Neuronal stem cell (in vitro differentiated cells): ENCODE measurements at regions not wholly inside any gene's neighbourhood (a gene's known extent, or its start where the extent isn't known, plus 50 kb on each side); places are given as distances from the start of the nearest gene placed in this dataset.

Experiments used
- DNase-seq: peaks from one replicate; pipeline ENCODE4 v3.0.0-alpha.2; 2013; ENCODE audit warnings: low spot score
- H2AFZ ChIP-seq: one replicate; pipeline ENCODE4 v1.6.1; 2013; ENCODE audit warnings: mild to moderate bottlenecking, low read length, inconsistent platforms
- H2AK5ac ChIP-seq: 2 replicates; pipeline ENCODE4 v1.6.1; 2013; ENCODE audit warnings: low read depth, mild to moderate bottlenecking, inconsistent platforms, low read length, moderate library complexity, mixed read lengths
- H2BK120ac ChIP-seq: 2 replicates; pipeline ENCODE4 v1.6.1; 2013; ENCODE audit warnings: low read depth, mild to moderate bottlenecking, inconsistent platforms, low read length, moderate library complexity, mixed read lengths
- H2BK12ac ChIP-seq: one replicate; pipeline ENCODE4 v1.6.1; 2013; ENCODE audit warnings: low read length, inconsistent platforms
- H2BK15ac ChIP-seq: 2 replicates; pipeline ENCODE4 v1.6.1; 2013; ENCODE audit warnings: mild to moderate bottlenecking, low read length, inconsistent platforms, mixed read lengths
- H2BK5ac ChIP-seq: one replicate; pipeline ENCODE4 v1.6.1; 2013; ENCODE audit warnings: inconsistent platforms, mild to moderate bottlenecking, low read length, moderate library complexity
- H3K14ac ChIP-seq: one replicate; pipeline ENCODE4 v1.6.1; 2013; ENCODE audit warnings: low read length, inconsistent platforms
- H3K18ac ChIP-seq: 2 replicates; pipeline ENCODE4 v1.6.1; 2013; ENCODE audit warnings: low read length, inconsistent platforms
- H3K23ac ChIP-seq: 2 replicates; pipeline ENCODE4 v1.6.1; 2013; ENCODE audit warnings: low read depth, mild to moderate bottlenecking, mixed read lengths, low read length, inconsistent platforms; ENCODE audit not compliant: poor library complexity
- H3K27ac ChIP-seq: replicated peaks from 3 replicates; pipeline ENCODE4 v1.5.1; 2013; ENCODE audit warnings: low read length, inconsistent platforms
- H3K27me3 ChIP-seq, 3 experiments: 2 replicates each; pipeline ENCODE4 v1.6.1; 2013; ENCODE audit warnings: low read length in 3 of 3, mild to moderate bottlenecking in 2 of 3, inconsistent platforms in 1 of 3, low read depth in 1 of 3, mixed read lengths in 1 of 3, moderate library complexity in 1 of 3; ENCODE audit not compliant: control insufficient read depth in 3 of 3, insufficient read depth in 3 of 3
- H3K36me3 ChIP-seq, 2 donors: replicated peaks in 1 of 2; 2 replicates each; pipeline ENCODE4 v1.6.1; 2013; ENCODE audit warnings: low read length in 2 of 2; ENCODE audit not compliant: control insufficient read depth in 2 of 2, insufficient read depth in 2 of 2
- H3K4ac ChIP-seq: 2 replicates; pipeline ENCODE4 v1.6.1; 2013; ENCODE audit warnings: inconsistent platforms, mild to moderate bottlenecking, low read length, moderate library complexity
- H3K4me1 ChIP-seq, 2 donors: 1 replicate in 1 of 2; 2 replicates in 1 of 2; pipeline ENCODE4 v1.6.1; 2013; ENCODE audit warnings: low read length in 2 of 2, low read depth in 1 of 2; ENCODE audit not compliant: control insufficient read depth in 2 of 2, insufficient read depth in 1 of 2
- H3K4me2 ChIP-seq: one replicate; pipeline ENCODE4 v1.6.1; 2013; ENCODE audit warnings: mild to moderate bottlenecking, low read length, inconsistent platforms; ENCODE audit not compliant: insufficient read depth, poor library complexity, severe bottlenecking
- H3K4me3 ChIP-seq, 2 donors: 2 replicates each; pipeline ENCODE4 v1.5.1; 2013; ENCODE audit warnings: low read length in 2 of 2, mild to moderate bottlenecking in 2 of 2, inconsistent platforms in 1 of 2, moderate library complexity in 1 of 2
- H3K79me1 ChIP-seq: one replicate; pipeline ENCODE4 v1.6.1; 2013; ENCODE audit warnings: low read depth, mild to moderate bottlenecking, inconsistent platforms, low read length, moderate library complexity
- H3K9ac ChIP-seq: one replicate; pipeline ENCODE4 v1.6.1; 2013; ENCODE audit warnings: mild to moderate bottlenecking, low read depth, low read length, inconsistent platforms; ENCODE audit not compliant: poor library complexity
- H3K9me3 ChIP-seq, 2 donors: replicated peaks in 1 of 2; 2 replicates each; pipeline versions ENCODE3 to v1.6.1; 2013; ENCODE audit warnings: low read length in 2 of 2, mild to moderate bottlenecking in 2 of 2, inconsistent platforms in 1 of 2, low read depth in 1 of 2, mixed read lengths in 1 of 2, moderate library complexity in 1 of 2; ENCODE audit not compliant: control insufficient read depth in 2 of 2, insufficient read depth in 1 of 2
- H4K8ac ChIP-seq: one replicate; pipeline ENCODE4 v1.6.1; 2013; ENCODE audit warnings: low read depth, mild to moderate bottlenecking, inconsistent platforms, low read length, moderate library complexity
- H4K91ac ChIP-seq: one replicate; pipeline ENCODE4 v1.6.1; 2013; ENCODE audit warnings: low read length, low read depth, mild to moderate bottlenecking, inconsistent platforms; ENCODE audit not compliant: poor library complexity
- WGBS, 2 donors: extraction: QIAGEN DNeasy Blood & Tissue Kit; methylation state at CpG; one replicate each; pipeline ENCODE4 v1.1.7; 2013; ENCODE audit warnings: missing lambda C conversion rate in 2 of 2, mixed read lengths in 1 of 2; ENCODE audit not compliant: insufficient read length in 2 of 2, insufficient replicate concordance in 1 of 2; ENCODE audit errors: extremely low coverage in 2 of 2; 5-methylcytosine and 5-hydroxymethylcytosine counted together

DNA sequence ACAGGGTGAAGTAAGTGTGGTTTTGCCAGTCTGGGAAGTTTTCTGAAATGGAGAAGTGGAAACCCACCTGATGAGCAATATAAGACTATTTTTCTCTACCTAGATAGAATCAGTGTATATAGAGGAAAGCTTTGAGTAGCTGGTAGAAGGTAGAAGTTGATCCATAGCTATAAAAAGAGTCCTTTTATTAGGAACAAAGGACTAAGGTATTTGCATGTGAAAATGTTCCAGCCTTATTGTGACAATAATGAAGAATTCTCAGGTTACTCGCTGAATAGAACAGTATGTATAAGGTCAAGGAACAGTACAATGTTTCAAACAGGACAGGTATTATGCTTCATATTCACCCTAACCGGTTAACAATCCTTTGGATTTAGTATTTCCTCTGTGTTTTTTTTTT lies 972.2 kb downstream of the OTOL1 start:
- WGBS, 2 donors = no CpG with 5 or more reads among the region's 2 CpGs
- H3K27ac ChIP-seq = no peak overlapping the region

GRCh38 chr3:162487138-162487537 lies 990.5 kb downstream of the OTOL1 start:
- H3K9me3 ChIP-seq = no peaks in the 10 kb centered on the region
- no peak overlapping the region for H3K4ac ChIP-seq
- H3K4me2 ChIP-seq = no peak overlapping the region
- H2BK12ac ChIP-seq = no peak overlapping the region
- no peaks in the 10 kb centered on the region for H3K4me1 ChIP-seq
- H3K9ac ChIP-seq = no peak overlapping the region
- H2AK5ac ChIP-seq = no peak overlapping the region
- H3K18ac ChIP-seq = no peak overlapping the region
- no peak overlapping the region for H2BK15ac ChIP-seq
- H2BK120ac ChIP-seq = no peak overlapping the region
- H2BK5ac ChIP-seq = no peak overlapping the region
- H3K79me1 ChIP-seq = no peaks in the 10 kb centered on the region
- no peak for DNase-seq
- H3K36me3 ChIP-seq = no peaks in the 10 kb centered on the region
- H4K8ac ChIP-seq = no peak overlapping the region
- no peak overlapping the region for H3K27ac ChIP-seq
- H3K4me3 ChIP-seq = no peak overlapping the region
- H3K27me3 ChIP-seq = no peaks in the 10 kb centered on the region
- H4K91ac ChIP-seq = no peak overlapping the region
- no peak overlapping the region for H3K14ac ChIP-seq
- WGBS, 2 donors = no CpG with 5 or more reads among the region's 1 CpG
- H2AFZ ChIP-seq = no peak overlapping the region
- H3K23ac ChIP-seq = no peak overlapping the region

More for the DNA sequence above, 972.2 kb downstream of the OTOL1 start:
- H3K4me1 ChIP-seq = no peaks in the 10 kb centered on the region
- no peak overlapping the region for H2AK5ac ChIP-seq
- no peak overlapping the region for H2BK12ac ChIP-seq
- no peaks in the 10 kb centered on the region for H3K79me1 ChIP-seq
- H3K36me3 ChIP-seq = no peaks in the 10 kb centered on the region
- H3K14ac ChIP-seq = no peak overlapping the region
- no peaks in the 10 kb centered on the region for H3K9me3 ChIP-seq
- H3K4me3 ChIP-seq = no peak overlapping the region
- DNase-seq = no peak
- no peak overlapping the region for H3K23ac ChIP-seq
- H2AFZ ChIP-seq = no peak overlapping the region
- H4K91ac ChIP-seq = no peak overlapping the region
- no peak overlapping the region for H2BK15ac ChIP-seq
- no peak overlapping the region for H3K18ac ChIP-seq
- H4K8ac ChIP-seq = no peak overlapping the region
- no peak overlapping the region for H3K9ac ChIP-seq
- no peak overlapping the region for H2BK120ac ChIP-seq
- H3K4me2 ChIP-seq = no peak overlapping the region
- H3K4ac ChIP-seq = no peak overlapping the region
- H3K27me3 ChIP-seq = no peaks in the 10 kb centered on the region
- no peak overlapping the region for H2BK5ac ChIP-seq

- no peaks in the 10 kb centered on the region for H3K79me1 ChIP-seq
- H3K36me3 ChIP-seq = no peaks in the 10 kb centered on the region
- DNase-seq = no peak
- no peak overlapping the region for H2AK5ac ChIP-seq
- H3K9ac ChIP-seq = no peak overlapping the region
- H3K4ac ChIP-seq = no peak overlapping the region
- H2BK15ac ChIP-seq = no peak overlapping the region
- H3K14ac ChIP-seq = no peak overlapping the region
- no peak overlapping the region for H4K91ac ChIP-seq
- no peak overlapping the region for H4K8ac ChIP-seq
- H3K9me3 ChIP-seq = no peaks in the 10 kb centered on the region
- H3K4me3 ChIP-seq = no peak overlapping the region
- no peak overlapping the region for H3K18ac ChIP-seq
- WGBS, 2 donors = no CpG with 5 or more reads among the region's 2 CpGs
- H2BK12ac ChIP-seq = no peak overlapping the region
- H2BK5ac ChIP-seq = no peak overlapping the region
- no peak overlapping the region for H2BK120ac ChIP-seq
- no peaks in the 10 kb centered on the region for H3K27me3 ChIP-seq
- H3K4me1 ChIP-seq = peaks cover 0 to 3% of the 10 kb centered on the region in 2 donors
- H3K4me2 ChIP-seq = no peak overlapping the region
- no peak overlapping the region for H2AFZ ChIP-seq
- H3K23ac ChIP-seq = no peak overlapping the region
- no peak overlapping the region for H3K27ac ChIP-seq
Observed at GRCh38 chr3:162489853-162490252, 993.2 kb downstream of the OTOL1 start.

DNA sequence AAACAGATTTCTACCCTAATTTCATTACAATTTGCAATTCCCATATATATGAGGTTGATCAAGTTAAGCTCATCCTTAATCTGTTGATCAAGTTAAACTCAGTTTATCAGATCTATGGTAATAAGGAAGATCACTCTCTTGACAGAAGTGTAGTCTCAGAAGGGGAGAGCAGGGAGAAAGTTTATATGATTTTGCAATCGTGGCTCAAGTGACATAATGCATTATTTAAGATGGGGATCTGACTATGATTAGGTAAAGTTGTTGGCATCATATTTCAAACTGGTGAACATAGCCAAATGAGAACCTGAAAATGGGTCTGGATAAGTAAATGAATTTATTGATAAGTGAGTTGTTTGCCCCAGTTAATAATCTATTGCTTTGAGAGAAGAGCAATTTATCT lies 995.3 kb downstream of the OTOL1 start:
- no peak overlapping the region for H3K4me2 ChIP-seq
- no peak overlapping the region for H4K91ac ChIP-seq
- H3K9ac ChIP-seq = no peak overlapping the region
- no peak overlapping the region for H3K18ac ChIP-seq
- H2BK12ac ChIP-seq = no peak overlapping the region
- peak overlapping the region; percentile 62 for H2AFZ ChIP-seq
- no peaks in the 10 kb centered on the region for H3K79me1 ChIP-seq
- H3K9me3 ChIP-seq = peaks cover 0 to 2% of the 10 kb centered on the region in 2 donors
- no peak overlapping the region for H3K4ac ChIP-seq
- H3K27me3 ChIP-seq = no peaks in the 10 kb centered on the region
- H2BK5ac ChIP-seq = no peak overlapping the region
- no peak for DNase-seq
- H3K36me3 ChIP-seq = no peaks in the 10 kb centered on the region
- H4K8ac ChIP-seq = no peak overlapping the region
- H2BK15ac ChIP-seq = no peak overlapping the region
- H2AK5ac ChIP-seq = no peak overlapping the region
- WGBS, 2 donors = no CpG with 5 or more reads among the region's 1 CpG
- peaks cover 0 to 3% of the 10 kb centered on the region in 2 donors for H3K4me1 ChIP-seq
- H2BK120ac ChIP-seq = no peak overlapping the region
- H3K27ac ChIP-seq = no peak overlapping the region
- H3K4me3 ChIP-seq = no peak overlapping the region
- H3K14ac ChIP-seq = no peak overlapping the region
- H3K23ac ChIP-seq = no peak overlapping the region
